ENCODE measurements at regions not wholly inside any gene's neighbourhood (a gene's known extent, or its start where the extent isn't known, plus 50 kb on each side); places are given as distances from the start of the nearest gene placed in this dataset.

- TF ChIP-seq SUZ12 (IDR thresholded peaks at IDR 0.05): no peak
- no peak for TF ChIP-seq SP1 (IDR thresholded peaks at IDR 0.05)
- TF ChIP-seq FOXM1 (IDR thresholded peaks at IDR 0.05; ENCODE audit: borderline replicate concordance): no peak
- no peak for TF ChIP-seq FOXK2 (IDR thresholded peaks at IDR 0.05)
- no peak for TF ChIP-seq FOXA1 (IDR thresholded peaks at IDR 0.05)
- no peak for TF ChIP-seq TARDBP (IDR thresholded peaks at IDR 0.05)
- no peak for TF ChIP-seq CTBP1 (IDR thresholded peaks at IDR 0.05; ENCODE audit: borderline replicate concordance)
- no peak for TF ChIP-seq NFRKB (IDR thresholded peaks at IDR 0.05)
Measured at GRCh38 chrX:49767236-49767635, 61.9 kb upstream of the PAGE4 start.
